HepG2 (cell line): ENCODE measurements at regions not wholly inside any gene's neighbourhood (a gene's known extent, or its start where the extent isn't known, plus 50 kb on each side); places are given as distances from the start of the nearest gene placed in this dataset.

ENCODE experiments used
- ARNT ChIP-seq: fragments of 450-650 bp; IDR thresholded peaks from 2 replicates; pipeline ENCODE4 v1.6.1; 2017
- CTCF ChIP-seq: sonication (generic); formaldehyde crosslinking; IDR thresholded peaks from 2 replicates; pipeline ENCODE4 v1.5.0; 2020; ENCODE audit warnings: mild to moderate bottlenecking, missing genetic modification reagents, moderate library complexity
- ELF1 ChIP-seq: sonication (generic); formaldehyde crosslinking; IDR thresholded peaks from 2 replicates; pipeline ENCODE4 v1.4.0; 2020; ENCODE audit warnings: missing genetic modification reagents
- FOSL1 ChIP-seq: sonication (generic); formaldehyde crosslinking; IDR thresholded peaks from 2 replicates; pipeline ENCODE4 v1.9.0; 2021; ENCODE audit warnings: missing genetic modification reagents, borderline replicate concordance
- FOSL2 ChIP-seq: sonication (generic); formaldehyde crosslinking; IDR thresholded peaks from 2 replicates; pipeline ENCODE4 v1.4.0; 2020; ENCODE audit warnings: missing genetic modification reagents
- NFKB2 ChIP-seq: sonication (generic); formaldehyde crosslinking; IDR thresholded peaks from 2 replicates; pipeline ENCODE4 v1.4.0; 2020; ENCODE audit warnings: missing genetic modification reagents, borderline replicate concordance
- SAFB2 ChIP-seq: sonication (generic); formaldehyde crosslinking; IDR thresholded peaks from 2 replicates; pipeline ENCODE4 v1.5.1; 2020; ENCODE audit warnings: missing genetic modification reagents, low read depth, mild to moderate bottlenecking, borderline replicate concordance
- ZNF614 ChIP-seq: IDR thresholded peaks from 2 replicates; pipeline ENCODE4 v1.6.1; 2018; ENCODE audit warnings: missing biosample characterization, missing genetic modification reagents, inconsistent platforms, borderline replicate concordance
- ZNF644 ChIP-seq: IDR thresholded peaks from 2 replicates; pipeline ENCODE4 v1.6.1; 2016; ENCODE audit warnings: low read depth
- ZNF773 ChIP-seq: sonication (generic); formaldehyde crosslinking; IDR thresholded peaks from 2 replicates; pipeline ENCODE4 v1.4.0; 2020; ENCODE audit warnings: missing genetic modification reagents, borderline replicate concordance
- TF ChIP-seq, protein P1 (sequence below): sonication (generic); formaldehyde crosslinking; conservative IDR thresholded peaks from 2 replicates; pipeline ENCODE4 v1.4.0; 2020; ENCODE audit warnings: mild to moderate bottlenecking, missing genetic modification reagents, moderate library complexity

DNA sequence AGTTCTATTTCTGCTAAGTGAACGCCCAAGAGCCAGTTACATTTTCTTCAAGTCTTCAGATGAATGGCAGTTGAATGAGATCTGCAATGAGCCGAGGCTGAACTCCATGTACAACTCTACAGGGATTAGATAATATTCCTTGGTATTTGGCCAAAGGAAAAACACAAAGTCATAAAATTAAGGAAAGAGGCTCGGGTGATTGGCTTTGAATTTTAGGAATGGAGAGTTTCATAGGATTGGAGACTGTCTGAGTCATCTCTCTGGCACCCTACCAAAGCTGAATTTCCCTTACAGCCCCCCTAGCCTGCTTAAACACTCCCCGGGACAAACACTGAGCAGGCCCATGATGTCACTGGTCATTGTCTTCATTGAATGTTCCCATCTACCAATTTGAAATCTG lies 188.0 kb upstream of the C1QTNF7 start:
- TF ChIP-seq, protein P1, sequence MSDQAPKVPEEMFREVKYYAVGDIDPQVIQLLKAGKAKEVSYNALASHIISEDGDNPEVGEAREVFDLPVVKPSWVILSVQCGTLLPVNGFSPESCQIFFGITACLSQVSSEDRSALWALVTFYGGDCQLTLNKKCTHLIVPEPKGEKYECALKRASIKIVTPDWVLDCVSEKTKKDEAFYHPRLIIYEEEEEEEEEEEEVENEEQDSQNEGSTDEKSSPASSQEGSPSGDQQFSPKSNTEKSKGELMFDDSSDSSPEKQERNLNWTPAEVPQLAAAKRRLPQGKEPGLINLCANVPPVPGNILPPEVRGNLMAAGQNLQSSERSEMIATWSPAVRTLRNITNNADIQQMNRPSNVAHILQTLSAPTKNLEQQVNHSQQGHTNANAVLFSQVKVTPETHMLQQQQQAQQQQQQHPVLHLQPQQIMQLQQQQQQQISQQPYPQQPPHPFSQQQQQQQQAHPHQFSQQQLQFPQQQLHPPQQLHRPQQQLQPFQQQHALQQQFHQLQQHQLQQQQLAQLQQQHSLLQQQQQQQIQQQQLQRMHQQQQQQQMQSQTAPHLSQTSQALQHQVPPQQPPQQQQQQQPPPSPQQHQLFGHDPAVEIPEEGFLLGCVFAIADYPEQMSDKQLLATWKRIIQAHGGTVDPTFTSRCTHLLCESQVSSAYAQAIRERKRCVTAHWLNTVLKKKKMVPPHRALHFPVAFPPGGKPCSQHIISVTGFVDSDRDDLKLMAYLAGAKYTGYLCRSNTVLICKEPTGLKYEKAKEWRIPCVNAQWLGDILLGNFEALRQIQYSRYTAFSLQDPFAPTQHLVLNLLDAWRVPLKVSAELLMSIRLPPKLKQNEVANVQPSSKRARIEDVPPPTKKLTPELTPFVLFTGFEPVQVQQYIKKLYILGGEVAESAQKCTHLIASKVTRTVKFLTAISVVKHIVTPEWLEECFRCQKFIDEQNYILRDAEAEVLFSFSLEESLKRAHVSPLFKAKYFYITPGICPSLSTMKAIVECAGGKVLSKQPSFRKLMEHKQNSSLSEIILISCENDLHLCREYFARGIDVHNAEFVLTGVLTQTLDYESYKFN: no peak
- TF ChIP-seq CTCF (CRISPR knock-in tag): no peak
- TF ChIP-seq ZNF644 (CRISPR knock-in tag): no peak
- no peak for TF ChIP-seq ARNT
- TF ChIP-seq FOSL1 (CRISPR knock-in tag): no peak
- TF ChIP-seq ZNF614 (CRISPR knock-in tag): no peak
- TF ChIP-seq NFKB2 (CRISPR knock-in tag): no peak
- no peak for TF ChIP-seq ELF1 (CRISPR knock-in tag)
- no peak for TF ChIP-seq ZNF773 (CRISPR knock-in tag)
- TF ChIP-seq FOSL2 (CRISPR knock-in tag): no peak
- no peak for TF ChIP-seq SAFB2 (CRISPR knock-in tag)
